WERI-Rb-1 (cell line): ENCODE measurements at regions not wholly inside any gene's neighbourhood (a gene's known extent, or its start where the extent isn't known, plus 50 kb on each side); places are given as distances from the start of the nearest gene placed in this dataset.
"Not testable (repeated sequence)": the region's sequence is repeated elsewhere in the genome, so short reads cannot be mapped to it uniquely, and the experiment has no call there.

ENCODE experiments used
- DNase-seq: peaks from one replicate; pipeline ENCODE4 v3.0.0-alpha.2; 2020
- H3K27ac ChIP-seq: fragments of 250-450 bp; sonication (Bioruptor Pico); 2 replicates; pipeline ENCODE4 v1.5.1; 2020; ENCODE audit warnings: mild to moderate bottlenecking, moderate library complexity
- H3K27me3 ChIP-seq: fragments of 250-450 bp; sonication (Bioruptor Pico); 2 replicates; pipeline ENCODE4 v1.5.1; 2021; ENCODE audit warnings: mild to moderate bottlenecking, low read depth, moderate library complexity; ENCODE audit not compliant: insufficient read depth, severe bottlenecking
- H3K36me3 ChIP-seq: fragments of 250-450 bp; sonication (Bioruptor Pico); 2 replicates; pipeline ENCODE4 v1.5.1; 2020; ENCODE audit warnings: mild to moderate bottlenecking, moderate library complexity
- H3K4me3 ChIP-seq: 2 replicates; pipeline ENCODE4 v1.5.1; 2011; ENCODE audit warnings: low read depth, mild to moderate bottlenecking, control low read depth, low read length
- H3K9me3 ChIP-seq: fragments of 250-450 bp; sonication (Bioruptor Pico); 2 replicates; pipeline ENCODE4 v1.5.1; 2021; ENCODE audit warnings: mild to moderate bottlenecking, moderate library complexity; ENCODE audit not compliant: severe bottlenecking
- CTCF ChIP-seq: IDR thresholded peaks from 2 replicates; pipeline ENCODE4 v1.5.1; 2011; ENCODE audit warnings: low read depth, mild to moderate bottlenecking, control low read depth, inconsistent platforms, low read length

DNA sequence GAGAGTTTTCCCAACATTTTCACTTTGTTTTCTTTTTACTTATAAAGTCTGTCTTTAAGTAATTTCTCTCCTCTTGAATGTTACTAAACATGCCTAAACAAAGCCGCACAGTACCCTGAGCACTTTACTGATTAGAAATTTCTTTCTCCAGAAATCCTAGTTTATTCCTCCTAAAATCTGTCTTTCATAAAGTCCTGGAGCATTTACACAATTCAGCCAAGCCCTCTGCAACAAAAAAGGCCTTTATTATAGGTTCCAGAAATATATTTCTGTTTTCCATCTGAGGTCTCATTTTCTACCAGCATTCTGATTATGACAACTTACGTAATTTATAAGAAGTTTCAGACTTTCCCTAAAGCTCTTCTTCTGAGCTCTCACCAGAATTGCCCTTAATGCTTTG, 549.5 kb upstream of the OLFM3 start:
- no peak overlapping the region for H3K27ac ChIP-seq
- H3K36me3 ChIP-seq: no peaks in the 10 kb centered on the region
- H3K27me3 ChIP-seq: no peaks in the 10 kb centered on the region
- H3K4me3 ChIP-seq: no peak overlapping the region
- no peaks in the 10 kb centered on the region for H3K9me3 ChIP-seq
- no peak for DNase-seq
- no peak for TF ChIP-seq CTCF

GRCh38 chr1:102535829-102536505, 539.2 kb upstream of the OLFM3 start:
- Histone ChIP-seq H3K27ac (no peak overlapping the region), H3K4me3 (no peak overlapping the region), H3K36me3 (no peaks in the 10 kb centered on the region), H3K27me3 (no peaks in the 10 kb centered on the region), H3K9me3 (no peaks in the 10 kb centered on the region)
- DNase-seq: no peak
- no peak for TF ChIP-seq CTCF

- DNase-seq: no peak
- no peak overlapping the region for H3K27ac ChIP-seq
- no peaks in the 10 kb centered on the region for H3K36me3 ChIP-seq
- no peaks in the 10 kb centered on the region for H3K27me3 ChIP-seq
- TF ChIP-seq CTCF: no peak
- no peak overlapping the region for H3K4me3 ChIP-seq
- no peaks in the 10 kb centered on the region for H3K9me3 ChIP-seq
Measured at GRCh38 chr1:102531036-102531435, 534.3 kb upstream of the OLFM3 start.

DNA sequence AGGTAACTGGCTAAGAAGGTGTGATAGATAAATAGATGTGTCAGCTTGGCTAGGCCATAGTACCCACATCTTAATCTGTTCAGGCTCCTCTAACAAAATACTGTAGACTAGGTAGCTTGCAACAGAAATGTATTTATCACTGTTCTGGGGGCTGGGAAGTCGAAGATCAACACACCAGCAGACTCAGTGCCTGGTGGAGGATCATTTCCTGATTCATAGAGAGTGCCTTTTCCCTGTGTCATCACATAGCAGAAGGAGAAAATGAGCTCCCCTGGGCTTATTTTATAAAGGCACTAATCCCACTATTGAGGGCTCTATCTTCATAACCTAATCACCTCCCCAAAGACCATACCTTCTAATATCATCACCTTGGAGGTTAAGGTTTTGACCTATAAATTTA, 532.7 kb upstream of the OLFM3 start:
- Histone ChIP-seq H3K9me3 (no peaks in the 10 kb centered on the region), H3K27ac (no peak overlapping the region), H3K27me3 (no peaks in the 10 kb centered on the region), H3K4me3 (no peak overlapping the region), H3K36me3 (no peaks in the 10 kb centered on the region)
- no peak for DNase-seq
- TF ChIP-seq CTCF: no peak

DNA sequence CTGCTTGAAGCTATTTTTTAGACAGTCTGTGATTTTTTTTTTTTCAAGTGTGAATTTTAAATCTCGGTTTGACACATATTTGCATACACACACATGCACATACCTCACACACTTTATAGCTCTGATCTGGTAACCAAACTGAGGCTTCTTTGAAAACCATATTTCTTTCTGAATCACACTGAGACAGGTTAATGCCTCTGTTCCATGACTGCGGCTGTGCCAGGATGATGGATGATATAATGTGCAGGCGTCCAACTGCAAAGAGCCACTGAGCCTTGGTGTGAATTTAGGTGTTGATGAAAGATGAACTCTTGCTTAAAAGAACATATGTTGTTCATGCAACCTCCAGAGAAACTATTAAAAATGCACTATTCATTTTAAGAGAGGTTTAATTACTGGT, 504.0 kb upstream of the OLFM3 start:
- no peaks in the 10 kb centered on the region for H3K9me3 ChIP-seq
- H3K27me3 ChIP-seq: no peaks in the 10 kb centered on the region
- DNase-seq: no peak
- no peak for TF ChIP-seq CTCF
- H3K4me3 ChIP-seq: no peak overlapping the region
- H3K36me3 ChIP-seq: no peaks in the 10 kb centered on the region
- no peak overlapping the region for H3K27ac ChIP-seq

DNA sequence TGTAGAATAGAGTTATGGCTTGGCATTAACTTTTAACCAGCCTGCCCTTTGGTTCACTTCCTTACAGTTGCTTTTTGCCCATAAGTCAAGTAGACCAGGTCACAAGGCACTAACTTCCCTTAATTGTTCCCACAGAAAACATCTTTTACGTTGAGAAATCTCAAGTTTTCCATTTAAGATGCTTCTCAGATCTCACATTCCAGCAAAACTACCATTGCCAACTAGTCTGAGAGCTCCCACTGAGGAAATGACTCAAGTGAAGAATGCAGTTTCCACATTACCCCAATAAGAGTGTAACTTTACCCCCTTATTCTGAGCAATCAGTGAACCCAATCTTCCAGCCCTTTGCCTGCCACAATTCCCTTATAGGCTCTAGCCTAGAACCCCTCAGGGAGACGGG, 502.2 kb upstream of the OLFM3 start:
- no peak overlapping the region for H3K4me3 ChIP-seq
- H3K36me3 ChIP-seq: no peaks in the 10 kb centered on the region
- H3K27me3 ChIP-seq: no peaks in the 10 kb centered on the region
- H3K27ac ChIP-seq: no peak overlapping the region
- TF ChIP-seq CTCF: no peak
- no peak for DNase-seq
- no peaks in the 10 kb centered on the region for H3K9me3 ChIP-seq

DNA sequence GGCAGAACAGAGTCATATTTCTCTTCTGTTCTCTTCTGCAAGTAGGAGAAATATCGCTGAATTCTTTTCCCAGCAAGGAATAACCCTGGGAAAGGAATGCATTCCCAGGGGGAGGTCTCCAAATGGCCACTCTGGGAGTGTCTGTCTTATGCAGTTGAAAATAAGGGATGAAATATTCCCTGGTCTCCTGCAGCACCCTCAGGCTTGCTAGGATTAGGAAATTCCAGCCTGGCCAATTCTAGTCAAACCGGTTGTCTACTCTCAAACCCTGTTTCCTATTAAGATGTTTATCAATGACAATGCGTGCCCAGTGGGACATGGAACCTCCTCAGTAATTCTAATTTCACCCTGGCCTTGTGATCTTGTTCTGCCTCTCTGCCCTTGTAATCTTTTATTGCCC, 501.1 kb upstream of the OLFM3 start:
- not testable (repeated sequence) for H3K9me3 ChIP-seq, H3K4me3 ChIP-seq, H3K27ac ChIP-seq, H3K36me3 ChIP-seq, H3K27me3 ChIP-seq
- DNase-seq: peak; percentile 8
